Neural cell (in vitro differentiated cells): ENCODE measurements at regions not wholly inside any gene's neighbourhood (a gene's known extent, or its start where the extent isn't known, plus 50 kb on each side); places are given as distances from the start of the nearest gene placed in this dataset.

Experiments
- CTCF ChIP-seq: fragments of 450-650 bp; IDR thresholded peaks from 2 replicates; pipeline ENCODE4 v1.5.1; 2014; ENCODE audit warnings: antibody characterized with exemption, mild to moderate bottlenecking, moderate library complexity; ENCODE audit not compliant: poor library complexity, severe bottlenecking
- MXI1 ChIP-seq: fragments of 450-650 bp; conservative IDR thresholded peaks from 2 replicates; pipeline ENCODE4 v1.6.1; 2014; ENCODE audit warnings: antibody characterized with exemption, mild to moderate bottlenecking; ENCODE audit not compliant: poor library complexity, severe bottlenecking
- REST ChIP-seq: IDR thresholded peaks from 2 replicates; pipeline ENCODE4 v1.6.1; 2012; ENCODE audit warnings: borderline replicate concordance
- SMC3 ChIP-seq: fragments of 450-650 bp; conservative IDR thresholded peaks from 2 replicates; pipeline ENCODE4 v1.6.1; 2014; ENCODE audit warnings: antibody characterized with exemption, mild to moderate bottlenecking, moderate library complexity; ENCODE audit not compliant: poor library complexity

GRCh38 chr18:5678278-5678677, 134.5 kb upstream of the EPB41L3 start:
- no peak for TF ChIP-seq CTCF
- TF ChIP-seq MXI1: no peak
- TF ChIP-seq REST: no peak
- no peak for TF ChIP-seq SMC3
